ENCODE measurements at regions not wholly inside any gene's neighbourhood (a gene's known extent, or its start where the extent isn't known, plus 50 kb on each side); places are given as distances from the start of the nearest gene placed in this dataset.
"Not testable (repeated sequence)": the region's sequence is repeated elsewhere in the genome, so short reads cannot be mapped to it uniquely, and the experiment has no call there.

- Histone ChIP-seq H3K4me3 (no peak overlapping the region), H3K36me3 (no peaks in the 10 kb centered on the region), H3K27me3 (peaks cover 0 to 34% (median 8%) of the 10 kb centered on the region in 4 donors), H3K9me3 (no peaks in the 10 kb centered on the region), H3K27ac (replicated peaks in 1 of 4) (no peak overlapping the region), H3K4me1 (peaks cover 14 to 20% (median 19%) of the 10 kb centered on the region in 4 donors)
- WGBS, result 85% methylated on average over 5 of the region's 6 CpGs
- intact Hi-C loops (cut with DNase I), result no loop called here
- DNase-seq (ENCODE audit: extremely low spot score), result no peak
- no peak for TF ChIP-seq EP300 (IDR thresholded peaks at IDR 0.05)
- no peak for TF ChIP-seq CTCF (IDR thresholded peaks at IDR 0.05)
- TF ChIP-seq POLR2A (IDR thresholded peaks at IDR 0.05; ENCODE audit: low read depth), result no peak
- no peak for TF ChIP-seq POLR2AphosphoS5 (IDR thresholded peaks at IDR 0.05)
Measured at GRCh38 chr11:119586181-119586580, 142.8 kb downstream of the NECTIN1 start.

- TF ChIP-seq POLR2AphosphoS5 (IDR thresholded peaks at IDR 0.05), result no peak
- no peak for TF ChIP-seq CTCF (IDR thresholded peaks at IDR 0.05)
- TF ChIP-seq EP300 (IDR thresholded peaks at IDR 0.05), result no peak
- no peak for TF ChIP-seq POLR2A (IDR thresholded peaks at IDR 0.05; ENCODE audit: low read depth)
- Histone ChIP-seq H3K4me1 (peaks cover 14 to 20% (median 19%) of the 10 kb centered on the region in 4 donors), H3K27me3 (peaks cover 0 to 34% (median 8%) of the 10 kb centered on the region in 4 donors), H3K4me3 (peak overlapping the region; percentile 49 to 61 (median 56)), H3K9me3 (no peaks in the 10 kb centered on the region), H3K27ac (replicated peaks in 1 of 4) (peak overlapping the region in 2 of 4 donors; percentile 13 to 36), H3K36me3 (no peaks in the 10 kb centered on the region)
- WGBS, result 19% methylated on average over 14 of the region's 38 CpGs
- intact Hi-C loops (cut with DNase I), result no loop called here
- no peak for DNase-seq (ENCODE audit: extremely low spot score)
Measured at GRCh38 chr11:119585043-119585781, 143.8 kb downstream of the NECTIN1 start.

- peak overlapping the region; percentile 49 to 61 (median 56) for H3K4me3 ChIP-seq
- H3K9me3 ChIP-seq, result no peaks in the 10 kb centered on the region
- peaks cover 0 to 34% (median 8%) of the 10 kb centered on the region in 4 donors for H3K27me3 ChIP-seq
- intact Hi-C loops (cut with DNase I), result no loop called here
- DNase-seq (ENCODE audit: extremely low spot score), result no peak
- TF ChIP-seq EP300 (IDR thresholded peaks at IDR 0.05) (no peak), POLR2A (IDR thresholded peaks at IDR 0.05; ENCODE audit: low read depth) (no peak), POLR2AphosphoS5 (IDR thresholded peaks at IDR 0.05) (no peak), CTCF (IDR thresholded peaks at IDR 0.05) (no peak)
- H3K36me3 ChIP-seq, result no peaks in the 10 kb centered on the region
- peaks cover 14 to 20% (median 19%) of the 10 kb centered on the region in 4 donors for H3K4me1 ChIP-seq
- H3K27ac ChIP-seq (replicated peaks in 1 of 4), result peak overlapping the region in 2 of 4 donors; percentile 13 to 36
- 0% methylated on average over 15 of the region's 56 CpGs for WGBS
Measured at GRCh38 chr11:119584193-119585042, 144.6 kb downstream of the NECTIN1 start.

GRCh38 chr11:119583585-119583984 lies 145.4 kb downstream of the NECTIN1 start:
- H3K4me3 ChIP-seq, result no peak overlapping the region
- no peaks in the 10 kb centered on the region for H3K9me3 ChIP-seq
- H3K4me1 ChIP-seq, result peaks cover 14 to 20% (median 19%) of the 10 kb centered on the region in 4 donors
- no peak for DNase-seq (ENCODE audit: extremely low spot score)
- no peak for TF ChIP-seq POLR2A (IDR thresholded peaks at IDR 0.05; ENCODE audit: low read depth)
- TF ChIP-seq EP300 (IDR thresholded peaks at IDR 0.05), result no peak
- TF ChIP-seq POLR2AphosphoS5 (IDR thresholded peaks at IDR 0.05), result no peak
- no peak for TF ChIP-seq CTCF (IDR thresholded peaks at IDR 0.05)
- intact Hi-C loops (cut with DNase I), result no loop called here
- no peak overlapping the region for H3K27ac ChIP-seq (replicated peaks in 1 of 4)
- WGBS, result 79% methylated on average over 6 of the region's 6 CpGs
- H3K36me3 ChIP-seq, result no peaks in the 10 kb centered on the region
- peaks cover 0 to 34% (median 8%) of the 10 kb centered on the region in 4 donors for H3K27me3 ChIP-seq

- WGBS, result 79% methylated on average over 3 of the region's 3 CpGs
- H3K36me3 ChIP-seq; intact Hi-C loops (cut with DNase I); H3K4me3 ChIP-seq; H3K9me3 ChIP-seq; DNase-seq (ENCODE audit: extremely low spot score); H3K27ac ChIP-seq (replicated peaks in 1 of 4): not testable (repeated sequence)
- peaks cover 14 to 20% (median 19%) of the 10 kb centered on the region in 4 donors for H3K4me1 ChIP-seq
- H3K27me3 ChIP-seq, result peaks cover 0 to 34% (median 8%) of the 10 kb centered on the region in 4 donors
Measured at GRCh38 chr11:119581396-119581795, 147.6 kb downstream of the NECTIN1 start.
